GM23338 (cell line): ENCODE measurements at regions not wholly inside any gene's neighbourhood (a gene's known extent, or its start where the extent isn't known, plus 50 kb on each side); places are given as distances from the start of the nearest gene placed in this dataset.

Experiments
- ATAC-seq: fragments of 200-7000 bp; cut with Tn5 transposase; 3 replicates; pipeline ENCODE4 v1.9.1; 2020
- DNase-seq: peaks from one replicate; pipeline ENCODE4 v3.0.0-alpha.2; 2015; ENCODE audit warnings: low spot score
- H2AFZ ChIP-seq: fragments of 200-600 bp; sonication (generic); 2 replicates; pipeline ENCODE4 v1.8.0; 2016; ENCODE audit warnings: antibody characterized with exemption, mild to moderate bottlenecking, moderate library complexity
- H3F3A ChIP-seq: fragments of 200-600 bp; sonication (generic); replicated peaks from 2 replicates; pipeline ENCODE4 v1.8.0; 2017; ENCODE audit warnings: antibody characterized with exemption, mixed run types, low read depth
- H3K27ac ChIP-seq: fragments of 200-600 bp; sonication (generic); 2 replicates; pipeline ENCODE4 v1.6.1; 2016; ENCODE audit warnings: low read depth
- H3K27me3 ChIP-seq: fragments of 200-600 bp; sonication (generic); 2 replicates; pipeline ENCODE4 v1.8.0; 2016; ENCODE audit warnings: mild to moderate bottlenecking, mixed run types, moderate library complexity; ENCODE audit not compliant: insufficient read depth
- H3K36me3 ChIP-seq: fragments of 200-600 bp; sonication (generic); 2 replicates; pipeline ENCODE4 v1.8.0; 2016; ENCODE audit warnings: mild to moderate bottlenecking; ENCODE audit not compliant: insufficient read depth
- H3K4me1 ChIP-seq: fragments of 200-600 bp; sonication (generic); 2 replicates; pipeline ENCODE4 v1.8.0; 2016; ENCODE audit warnings: mild to moderate bottlenecking, moderate library complexity; ENCODE audit not compliant: insufficient read depth
- H3K4me2 ChIP-seq: fragments of 200-600 bp; sonication (generic); 2 replicates; pipeline ENCODE4 v1.7.1; 2017; ENCODE audit warnings: mixed run types
- H3K4me3 ChIP-seq: fragments of 200-600 bp; sonication (generic); 2 replicates; pipeline ENCODE4 v1.6.1; 2016; ENCODE audit warnings: mixed run types
- H3K79me2 ChIP-seq: fragments of 200-600 bp; sonication (generic); replicated peaks from 2 replicates; pipeline ENCODE4 v1.8.0; 2017; ENCODE audit warnings: mild to moderate bottlenecking; ENCODE audit not compliant: insufficient read depth
- H3K9me2 ChIP-seq: fragments of 200-600 bp; sonication (generic); 2 replicates; pipeline ENCODE4 v1.8.0; 2017; ENCODE audit not compliant: insufficient read depth
- H4K20me1 ChIP-seq: fragments of 200-600 bp; sonication (generic); replicated peaks from 2 replicates; pipeline ENCODE4 v1.8.0; 2017; ENCODE audit warnings: mild to moderate bottlenecking; ENCODE audit not compliant: insufficient read depth
- H3K27ac Mint-ChIP-seq: 2 replicates; pipeline ENCODE4 v1.8.0; 2020; ENCODE audit warnings: inconsistent platforms, mild to moderate bottlenecking, moderate library complexity, mixed read lengths
- H3K27me3 Mint-ChIP-seq: 3 replicates; pipeline ENCODE4 v1.8.0; 2022; ENCODE audit warnings: low read depth, mild to moderate bottlenecking, moderate library complexity, mixed read lengths, inconsistent platforms; ENCODE audit not compliant: insufficient read depth, poor library complexity
- H3K36me3 Mint-ChIP-seq: 3 replicates; pipeline ENCODE4 v1.8.0; 2021; ENCODE audit warnings: low read depth, mild to moderate bottlenecking, inconsistent platforms, moderate library complexity, mixed read lengths
- H3K4me1 Mint-ChIP-seq: 3 replicates; pipeline ENCODE4 v1.8.0; 2020; ENCODE audit warnings: mild to moderate bottlenecking, inconsistent platforms, mixed read lengths
- H3K4me3 Mint-ChIP-seq: 3 replicates; pipeline ENCODE4 v1.8.0; 2021; ENCODE audit warnings: moderate library complexity, mild to moderate bottlenecking, inconsistent platforms, mixed read lengths
- H3K9me3 Mint-ChIP-seq: 3 replicates; pipeline ENCODE4 v1.8.0; 2020; ENCODE audit warnings: moderate library complexity, mild to moderate bottlenecking, inconsistent platforms, mixed read lengths
- CREB1 ChIP-seq: fragments of 250-450 bp; sonication (Bioruptor Pico); IDR thresholded peaks from 2 replicates; pipeline ENCODE4 v1.5.0; 2020; ENCODE audit warnings: low read depth, mild to moderate bottlenecking, moderate library complexity
- EZH2phosphoT487 ChIP-seq: fragments of 200-600 bp; sonication (generic); IDR thresholded peaks from one replicate; pipeline ENCODE4 v1.8.1; 2018; ENCODE audit warnings: antibody characterized with exemption; ENCODE audit not compliant: unreplicated experiment
- JUNB ChIP-seq: IDR thresholded peaks from one replicate; pipeline ENCODE4 v1.6.1; 2016; ENCODE audit warnings: antibody characterized with exemption; ENCODE audit not compliant: unreplicated experiment
- NANOG ChIP-seq: IDR thresholded peaks from 2 replicates; pipeline ENCODE4 v1.6.1; 2016; ENCODE audit warnings: antibody characterized with exemption, borderline replicate concordance
- ZNF114 ChIP-seq: fragments of 250-450 bp; sonication (Bioruptor Pico); IDR thresholded peaks from 2 replicates; pipeline ENCODE4 v1.5.0; 2020; ENCODE audit warnings: mild to moderate bottlenecking, moderate library complexity
- ZNF331 ChIP-seq: fragments of 250-450 bp; sonication (Bioruptor Pico); IDR thresholded peaks from 2 replicates; pipeline ENCODE4 v1.5.0; 2020; ENCODE audit warnings: low read depth, mild to moderate bottlenecking, moderate library complexity
- TF ChIP-seq, protein P1 (sequence below): IDR thresholded peaks from one replicate; pipeline ENCODE4 v1.6.1; 2018; ENCODE audit warnings: antibody characterized with exemption; ENCODE audit not compliant: unreplicated experiment
- TF ChIP-seq, protein P2 (sequence below), 2 experiments: fragments of 200-600 bp in 1 of 2; sonication (generic) in 1 of 2; conservative IDR thresholded peaks; 2 replicates each; pipeline versions ENCODE4 v1.5.1 to v1.6.1; 2016 to 2017; ENCODE audit warnings: antibody characterized with exemption in 2 of 2, low read depth in 2 of 2, mild to moderate bottlenecking in 2 of 2, moderate library complexity in 1 of 2
- TF ChIP-seq, protein P3 (sequence below): IDR thresholded peaks from 2 replicates; pipeline ENCODE4 v1.6.1; 2016; ENCODE audit warnings: antibody characterized with exemption

DNA sequence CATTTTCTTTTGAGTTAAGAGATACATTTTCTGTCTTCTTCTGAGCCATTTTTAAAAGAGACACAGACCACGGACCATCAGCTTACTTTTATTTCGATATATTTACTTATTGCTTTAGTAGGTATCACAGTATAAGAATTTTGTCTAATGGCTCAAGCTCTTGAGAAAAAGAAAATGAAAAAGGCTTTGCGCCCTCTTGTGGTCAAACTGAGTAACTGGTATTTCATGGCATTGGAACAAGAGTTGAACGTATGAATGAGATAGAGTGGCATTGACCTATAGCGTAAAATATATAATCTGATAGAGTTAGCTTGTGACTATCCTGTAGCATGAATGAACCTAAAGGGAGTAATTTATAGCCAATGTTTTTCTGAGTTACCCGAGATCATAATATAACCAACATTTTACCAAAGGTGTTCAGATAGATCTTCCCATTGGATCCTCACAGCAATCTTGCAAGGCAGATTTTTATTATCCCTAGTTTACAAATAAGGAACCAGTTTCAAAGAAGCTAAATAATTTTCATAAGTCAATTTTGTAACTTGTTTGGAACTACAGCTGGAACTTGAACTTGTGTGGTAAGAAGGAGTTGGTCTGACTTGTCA lies 154.6 kb downstream of the POLR2M start:
- ATAC-seq (peak; percentile 32; the same call in 1 of the 3 replicates), DNase-seq (peak; percentile 76)
- TF ChIP-seq, protein P1, sequence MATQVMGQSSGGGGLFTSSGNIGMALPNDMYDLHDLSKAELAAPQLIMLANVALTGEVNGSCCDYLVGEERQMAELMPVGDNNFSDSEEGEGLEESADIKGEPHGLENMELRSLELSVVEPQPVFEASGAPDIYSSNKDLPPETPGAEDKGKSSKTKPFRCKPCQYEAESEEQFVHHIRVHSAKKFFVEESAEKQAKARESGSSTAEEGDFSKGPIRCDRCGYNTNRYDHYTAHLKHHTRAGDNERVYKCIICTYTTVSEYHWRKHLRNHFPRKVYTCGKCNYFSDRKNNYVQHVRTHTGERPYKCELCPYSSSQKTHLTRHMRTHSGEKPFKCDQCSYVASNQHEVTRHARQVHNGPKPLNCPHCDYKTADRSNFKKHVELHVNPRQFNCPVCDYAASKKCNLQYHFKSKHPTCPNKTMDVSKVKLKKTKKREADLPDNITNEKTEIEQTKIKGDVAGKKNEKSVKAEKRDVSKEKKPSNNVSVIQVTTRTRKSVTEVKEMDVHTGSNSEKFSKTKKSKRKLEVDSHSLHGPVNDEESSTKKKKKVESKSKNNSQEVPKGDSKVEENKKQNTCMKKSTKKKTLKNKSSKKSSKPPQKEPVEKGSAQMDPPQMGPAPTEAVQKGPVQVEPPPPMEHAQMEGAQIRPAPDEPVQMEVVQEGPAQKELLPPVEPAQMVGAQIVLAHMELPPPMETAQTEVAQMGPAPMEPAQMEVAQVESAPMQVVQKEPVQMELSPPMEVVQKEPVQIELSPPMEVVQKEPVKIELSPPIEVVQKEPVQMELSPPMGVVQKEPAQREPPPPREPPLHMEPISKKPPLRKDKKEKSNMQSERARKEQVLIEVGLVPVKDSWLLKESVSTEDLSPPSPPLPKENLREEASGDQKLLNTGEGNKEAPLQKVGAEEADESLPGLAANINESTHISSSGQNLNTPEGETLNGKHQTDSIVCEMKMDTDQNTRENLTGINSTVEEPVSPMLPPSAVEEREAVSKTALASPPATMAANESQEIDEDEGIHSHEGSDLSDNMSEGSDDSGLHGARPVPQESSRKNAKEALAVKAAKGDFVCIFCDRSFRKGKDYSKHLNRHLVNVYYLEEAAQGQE: no peak
- TF ChIP-seq, protein P2, sequence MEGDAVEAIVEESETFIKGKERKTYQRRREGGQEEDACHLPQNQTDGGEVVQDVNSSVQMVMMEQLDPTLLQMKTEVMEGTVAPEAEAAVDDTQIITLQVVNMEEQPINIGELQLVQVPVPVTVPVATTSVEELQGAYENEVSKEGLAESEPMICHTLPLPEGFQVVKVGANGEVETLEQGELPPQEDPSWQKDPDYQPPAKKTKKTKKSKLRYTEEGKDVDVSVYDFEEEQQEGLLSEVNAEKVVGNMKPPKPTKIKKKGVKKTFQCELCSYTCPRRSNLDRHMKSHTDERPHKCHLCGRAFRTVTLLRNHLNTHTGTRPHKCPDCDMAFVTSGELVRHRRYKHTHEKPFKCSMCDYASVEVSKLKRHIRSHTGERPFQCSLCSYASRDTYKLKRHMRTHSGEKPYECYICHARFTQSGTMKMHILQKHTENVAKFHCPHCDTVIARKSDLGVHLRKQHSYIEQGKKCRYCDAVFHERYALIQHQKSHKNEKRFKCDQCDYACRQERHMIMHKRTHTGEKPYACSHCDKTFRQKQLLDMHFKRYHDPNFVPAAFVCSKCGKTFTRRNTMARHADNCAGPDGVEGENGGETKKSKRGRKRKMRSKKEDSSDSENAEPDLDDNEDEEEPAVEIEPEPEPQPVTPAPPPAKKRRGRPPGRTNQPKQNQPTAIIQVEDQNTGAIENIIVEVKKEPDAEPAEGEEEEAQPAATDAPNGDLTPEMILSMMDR (conservative IDR thresholded peaks at IDR 0.05; ENCODE audit: low read depth in 2 of 2): peak; percentile 78 to 95
- no peak overlapping the region for H3K27ac Mint-ChIP-seq
- Histone ChIP-seq H3K9me2 (no peaks in the 10 kb centered on the region), H3K4me3 (no peak overlapping the region), H2AFZ (no peak overlapping the region), H3K36me3 (no peaks in the 10 kb centered on the region), H3K4me1 (no peaks in the 10 kb centered on the region), H4K20me1 (no peaks in the 10 kb centered on the region), H3K4me2 (no peak overlapping the region), H3K27ac (no peak overlapping the region), H3K27me3 (no peaks in the 10 kb centered on the region), H3F3A (no peaks in the 10 kb centered on the region), H3K79me2 (no peaks in the 10 kb centered on the region)
- no peak overlapping the region for H3K4me3 Mint-ChIP-seq
- no peaks in the 10 kb centered on the region for H3K9me3 Mint-ChIP-seq
- H3K36me3 Mint-ChIP-seq: no peaks in the 10 kb centered on the region
- no peaks in the 10 kb centered on the region for H3K4me1 Mint-ChIP-seq
- peaks cover 5% of the 10 kb centered on the region for H3K27me3 Mint-ChIP-seq

DNA sequence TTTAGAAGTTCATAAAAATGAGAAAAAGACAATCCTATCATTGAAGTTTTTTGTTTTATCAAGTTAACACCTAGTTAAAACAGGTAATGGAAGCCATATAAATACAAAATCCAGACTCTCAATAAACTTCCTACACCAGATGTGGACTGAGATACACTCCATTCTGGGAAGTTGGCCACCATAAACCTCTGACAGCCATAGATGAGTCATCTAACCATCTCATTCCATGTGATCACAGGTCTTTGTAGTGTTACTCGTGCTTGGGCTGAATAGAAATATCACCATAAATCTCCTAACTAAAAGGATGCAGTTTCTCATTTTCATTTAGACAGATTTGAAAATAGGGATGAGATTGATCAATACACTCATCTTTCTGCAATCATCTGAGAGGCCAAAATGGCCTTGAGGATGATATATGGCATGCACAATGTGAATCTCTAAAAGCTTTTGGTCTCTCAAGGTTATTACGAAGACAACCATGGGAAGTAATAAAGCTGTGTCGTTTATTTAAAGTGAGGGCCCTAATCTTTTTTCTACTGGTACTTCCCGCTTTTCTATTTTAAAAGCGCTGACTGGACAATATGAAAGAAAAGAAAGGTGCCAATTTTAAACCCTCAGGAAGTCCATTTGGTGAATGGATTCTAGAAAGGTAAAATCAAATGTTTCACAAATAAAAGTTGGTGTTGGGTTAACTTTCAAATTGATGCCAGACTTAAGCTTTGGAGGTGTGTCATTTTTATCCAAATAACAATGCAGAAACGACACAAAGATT lies 155.5 kb downstream of the POLR2M start:
- no peak overlapping the region for H3K4me3 Mint-ChIP-seq
- ATAC-seq: no peak
- no peak overlapping the region for H2AFZ ChIP-seq
- TF ChIP-seq, protein P1: no peak
- TF ChIP-seq EZH2phosphoT487: no peak
- no peak for TF ChIP-seq NANOG
- TF ChIP-seq, protein P3, sequence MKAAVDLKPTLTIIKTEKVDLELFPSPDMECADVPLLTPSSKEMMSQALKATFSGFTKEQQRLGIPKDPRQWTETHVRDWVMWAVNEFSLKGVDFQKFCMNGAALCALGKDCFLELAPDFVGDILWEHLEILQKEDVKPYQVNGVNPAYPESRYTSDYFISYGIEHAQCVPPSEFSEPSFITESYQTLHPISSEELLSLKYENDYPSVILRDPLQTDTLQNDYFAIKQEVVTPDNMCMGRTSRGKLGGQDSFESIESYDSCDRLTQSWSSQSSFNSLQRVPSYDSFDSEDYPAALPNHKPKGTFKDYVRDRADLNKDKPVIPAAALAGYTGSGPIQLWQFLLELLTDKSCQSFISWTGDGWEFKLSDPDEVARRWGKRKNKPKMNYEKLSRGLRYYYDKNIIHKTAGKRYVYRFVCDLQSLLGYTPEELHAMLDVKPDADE: no peak
- no peak for TF ChIP-seq JUNB
- no peak for TF ChIP-seq CREB1 (CRISPR knock-in tag)
- no peak for TF ChIP-seq ZNF331 (CRISPR knock-in tag)
- no peak for TF ChIP-seq ZNF114
- TF ChIP-seq, protein P2 (conservative IDR thresholded peaks at IDR 0.05; ENCODE audit: low read depth in 2 of 2): no peak

More for the DNA sequence above, 155.5 kb downstream of the POLR2M start:
- Histone ChIP-seq H3K27me3 (no peaks in the 10 kb centered on the region), H3K79me2 (no peaks in the 10 kb centered on the region), H3K4me3 (no peak overlapping the region), H3K27ac (no peak overlapping the region), H3K4me2 (no peak overlapping the region), H4K20me1 (no peaks in the 10 kb centered on the region), H3K9me2 (no peaks in the 10 kb centered on the region), H3F3A (no peaks in the 10 kb centered on the region), H3K4me1 (no peaks in the 10 kb centered on the region), H3K36me3 (no peaks in the 10 kb centered on the region)
- Mint-ChIP-seq H3K36me3 (no peaks in the 10 kb centered on the region), H3K27me3 (peaks cover 5% of the 10 kb centered on the region), H3K4me1 (no peaks in the 10 kb centered on the region), H3K27ac (no peak overlapping the region), H3K9me3 (no peaks in the 10 kb centered on the region)
- DNase-seq: no peak
